Fibroblast of lung (primary cell): ENCODE measurements at regions not wholly inside any gene's neighbourhood (a gene's known extent, or its start where the extent isn't known, plus 50 kb on each side); places are given as distances from the start of the nearest gene placed in this dataset.
"Not testable (repeated sequence)": the region's sequence is repeated elsewhere in the genome, so short reads cannot be mapped to it uniquely, and the experiment has no call there.

Experiments
- DNase-seq, 2 donors: peaks; one replicate each; pipeline versions ENCODE4 v3.0.0 to v3.0.0-alpha.2; 2010; ENCODE audit warnings: low read depth in 2 of 2
- H2AFZ ChIP-seq: 2 replicates; pipeline ENCODE4 v1.5.1; 2012; ENCODE audit warnings: low read length, control low read depth, inconsistent platforms
- H3K27ac ChIP-seq: 2 replicates; pipeline ENCODE4 v1.5.1; 2011; ENCODE audit warnings: low read length, control low read depth; ENCODE audit not compliant: insufficient read depth
- H3K27me3 ChIP-seq: 2 replicates; pipeline ENCODE4 v1.5.1; 2011; ENCODE audit warnings: mild to moderate bottlenecking, low read length; ENCODE audit not compliant: control insufficient read depth, insufficient read depth
- H3K36me3 ChIP-seq: 2 replicates; pipeline ENCODE4 v1.5.1; 2011; ENCODE audit warnings: low read length; ENCODE audit not compliant: control insufficient read depth, insufficient read depth
- H3K4me1 ChIP-seq: 2 replicates; pipeline ENCODE4 v1.5.1; 2011; ENCODE audit warnings: low read length; ENCODE audit not compliant: control insufficient read depth, insufficient read depth; ENCODE audit errors: extremely low read depth
- H3K4me2 ChIP-seq: 2 replicates; pipeline ENCODE4 v1.5.1; 2011; ENCODE audit warnings: low read length, control low read depth; ENCODE audit not compliant: insufficient read depth; ENCODE audit errors: extremely low read depth
- H3K4me3 ChIP-seq, 4 experiments: fragments of 200-600 bp in 1 of 4; sonication (generic) in 1 of 4; replicated peaks in 1 of 4; 2 replicates each; pipeline ENCODE4 v1.5.1; 2011 to 2016; ENCODE audit warnings: low read length in 4 of 4, low read depth in 3 of 4, mild to moderate bottlenecking in 3 of 4, control low read depth in 2 of 4, inconsistent platforms in 1 of 4, mixed read lengths in 1 of 4; ENCODE audit not compliant: insufficient read depth in 1 of 4; ENCODE audit errors: control extremely low read depth in 1 of 4
- H3K79me2 ChIP-seq: 2 replicates; pipeline ENCODE4 v1.5.1; 2012; ENCODE audit warnings: mild to moderate bottlenecking, low read length, inconsistent platforms; ENCODE audit not compliant: control insufficient read depth, insufficient read depth
- H3K9ac ChIP-seq: 2 replicates; pipeline ENCODE4 v1.5.1; 2011; ENCODE audit warnings: mild to moderate bottlenecking, low read length, control low read depth; ENCODE audit not compliant: insufficient read depth
- H3K9me3 ChIP-seq: 2 replicates; pipeline ENCODE4 v1.5.1; 2012; ENCODE audit warnings: low read depth, low read length; ENCODE audit not compliant: control insufficient read depth, insufficient read depth
- H4K20me1 ChIP-seq: 2 replicates; pipeline ENCODE4 v1.5.1; 2011; ENCODE audit warnings: low read length; ENCODE audit not compliant: control insufficient read depth, insufficient read depth; ENCODE audit errors: extremely low read depth
- EZH2 ChIP-seq: IDR thresholded peaks from 2 replicates; pipeline ENCODE4 v1.5.1; 2012; ENCODE audit warnings: low read length, control low read depth, mild to moderate bottlenecking; ENCODE audit errors: missing control alignments
- TF ChIP-seq, protein P1 (sequence below), 2 donors: IDR thresholded peaks in 1 of 2; conservative IDR thresholded peaks in 1 of 2; 1 replicate in 1 of 2; 2 replicates in 1 of 2; pipeline ENCODE4 v1.5.1; 2011 to 2012; ENCODE audit warnings: low read length in 2 of 2, control low read depth in 1 of 2, inconsistent platforms in 1 of 2, low read depth in 1 of 2, mild to moderate bottlenecking in 1 of 2

DNA sequence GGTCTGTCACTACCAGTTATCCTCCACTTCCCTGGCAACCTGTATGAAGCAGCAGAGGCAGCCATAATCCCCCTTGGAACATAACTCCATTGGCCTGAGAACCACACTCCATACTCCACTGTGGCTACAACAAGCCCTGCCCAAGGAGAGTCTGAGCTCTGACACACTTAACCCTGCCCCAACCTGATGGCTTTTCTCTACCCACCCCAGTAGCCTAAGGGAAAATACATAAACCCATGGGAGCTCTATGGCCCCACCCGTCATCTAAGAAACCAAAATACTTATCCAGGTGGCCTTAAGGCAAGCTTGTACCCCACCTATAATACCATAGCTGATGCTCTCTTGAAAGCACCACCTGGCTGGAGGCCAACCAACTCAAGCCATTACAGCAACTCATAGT is 324.8 kb upstream of the GLI3 start:
- H3K79me2 ChIP-seq = no peaks in the 10 kb centered on the region
- no peak overlapping the region for H3K4me2 ChIP-seq
- H3K27ac ChIP-seq = no peak overlapping the region
- H2AFZ ChIP-seq = no peak overlapping the region
- no peaks in the 10 kb centered on the region for H3K4me1 ChIP-seq
- H3K9me3 ChIP-seq = no peaks in the 10 kb centered on the region
- no peaks in the 10 kb centered on the region for H3K36me3 ChIP-seq
- no peaks in the 10 kb centered on the region for H4K20me1 ChIP-seq
- H3K27me3 ChIP-seq = no peaks in the 10 kb centered on the region
- DNase-seq = no peak
- H3K4me3 ChIP-seq = no peak overlapping the region
- no peak overlapping the region for H3K9ac ChIP-seq
- no peak for TF ChIP-seq EZH2
- TF ChIP-seq, protein P1, sequence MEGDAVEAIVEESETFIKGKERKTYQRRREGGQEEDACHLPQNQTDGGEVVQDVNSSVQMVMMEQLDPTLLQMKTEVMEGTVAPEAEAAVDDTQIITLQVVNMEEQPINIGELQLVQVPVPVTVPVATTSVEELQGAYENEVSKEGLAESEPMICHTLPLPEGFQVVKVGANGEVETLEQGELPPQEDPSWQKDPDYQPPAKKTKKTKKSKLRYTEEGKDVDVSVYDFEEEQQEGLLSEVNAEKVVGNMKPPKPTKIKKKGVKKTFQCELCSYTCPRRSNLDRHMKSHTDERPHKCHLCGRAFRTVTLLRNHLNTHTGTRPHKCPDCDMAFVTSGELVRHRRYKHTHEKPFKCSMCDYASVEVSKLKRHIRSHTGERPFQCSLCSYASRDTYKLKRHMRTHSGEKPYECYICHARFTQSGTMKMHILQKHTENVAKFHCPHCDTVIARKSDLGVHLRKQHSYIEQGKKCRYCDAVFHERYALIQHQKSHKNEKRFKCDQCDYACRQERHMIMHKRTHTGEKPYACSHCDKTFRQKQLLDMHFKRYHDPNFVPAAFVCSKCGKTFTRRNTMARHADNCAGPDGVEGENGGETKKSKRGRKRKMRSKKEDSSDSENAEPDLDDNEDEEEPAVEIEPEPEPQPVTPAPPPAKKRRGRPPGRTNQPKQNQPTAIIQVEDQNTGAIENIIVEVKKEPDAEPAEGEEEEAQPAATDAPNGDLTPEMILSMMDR (conservative IDR thresholded peaks at IDR 0.05 in 1 of 2, IDR thresholded peaks at IDR 0.05 in 1 of 2; ENCODE audit: low read depth in 1 of 2, low read length in 2 of 2) = no peak

DNA sequence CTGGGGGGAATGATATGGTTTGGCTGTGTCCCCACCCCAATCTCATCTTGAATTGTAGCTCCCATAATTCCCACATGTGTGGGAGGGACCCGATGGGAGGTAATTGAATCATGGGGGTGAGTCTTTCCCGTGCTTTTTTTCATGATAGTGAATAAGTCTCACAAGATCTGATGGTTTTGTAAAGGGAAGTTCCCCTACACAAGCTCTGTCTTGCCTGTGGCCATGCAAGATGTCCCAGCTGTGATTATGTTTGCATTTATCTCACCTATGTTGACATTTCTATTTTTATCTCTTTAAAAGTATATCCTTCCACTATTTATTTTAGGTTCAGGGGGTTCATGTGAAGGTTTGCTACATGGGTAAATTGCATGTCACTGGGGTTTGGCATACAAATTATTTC is 323.9 kb upstream of the GLI3 start:
- H3K79me2 ChIP-seq = no peaks in the 10 kb centered on the region
- H4K20me1 ChIP-seq = no peaks in the 10 kb centered on the region
- H2AFZ ChIP-seq = no peak overlapping the region
- no peak overlapping the region for H3K4me2 ChIP-seq
- no peak for DNase-seq
- TF ChIP-seq, protein P1 (conservative IDR thresholded peaks at IDR 0.05 in 1 of 2, IDR thresholded peaks at IDR 0.05 in 1 of 2; ENCODE audit: low read depth in 1 of 2, low read length in 2 of 2) = no peak
- TF ChIP-seq EZH2 = no peak
- no peak overlapping the region for H3K9ac ChIP-seq
- no peak overlapping the region for H3K4me3 ChIP-seq
- no peaks in the 10 kb centered on the region for H3K9me3 ChIP-seq
- no peaks in the 10 kb centered on the region for H3K27me3 ChIP-seq
- H3K4me1 ChIP-seq = no peaks in the 10 kb centered on the region
- H3K36me3 ChIP-seq = no peaks in the 10 kb centered on the region
- H3K27ac ChIP-seq = no peak overlapping the region

DNA sequence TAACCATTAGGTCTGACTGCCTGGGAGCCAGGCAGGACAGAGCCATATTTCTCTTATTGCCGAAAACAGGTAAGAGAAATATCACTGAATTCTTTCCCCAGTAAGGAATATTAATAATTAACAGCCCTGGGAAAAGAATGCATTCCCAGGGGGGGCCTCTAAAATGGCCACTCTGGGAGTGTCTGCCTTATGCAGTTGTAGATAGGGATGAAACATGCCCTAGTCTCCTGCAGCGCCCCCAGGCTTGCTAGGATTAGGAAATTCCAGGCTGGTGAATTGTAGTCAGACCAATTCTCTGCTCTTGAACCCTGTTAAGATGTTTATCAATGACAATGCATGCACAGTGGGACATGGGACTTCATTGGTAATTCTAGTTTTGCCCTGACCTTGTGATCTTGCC is 317.9 kb upstream of the GLI3 start:
- not testable (repeated sequence) for H3K9ac ChIP-seq, DNase-seq, H3K4me1 ChIP-seq, H3K4me2 ChIP-seq, H3K9me3 ChIP-seq, H3K27ac ChIP-seq, H3K36me3 ChIP-seq, H4K20me1 ChIP-seq, H3K4me3 ChIP-seq, H2AFZ ChIP-seq, H3K27me3 ChIP-seq, H3K79me2 ChIP-seq

DNA sequence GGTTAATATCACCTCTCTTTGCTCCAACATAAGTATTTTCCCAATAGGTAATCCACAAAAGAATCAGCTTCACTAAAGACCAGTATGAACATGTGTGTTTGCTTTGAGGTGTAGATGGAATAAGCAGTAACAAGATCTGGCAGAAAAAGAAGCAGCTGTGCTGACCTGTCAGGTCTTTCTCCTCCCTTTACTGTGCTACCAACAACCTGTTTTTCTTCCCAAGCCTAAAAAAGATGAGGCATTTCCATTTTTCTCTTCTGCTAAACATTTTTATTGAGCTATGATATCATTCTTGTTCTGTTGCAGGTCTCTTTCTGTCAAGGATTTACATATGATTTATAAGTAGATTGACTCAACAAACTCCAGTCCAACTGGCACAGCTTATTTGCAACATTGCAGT is 315.2 kb upstream of the GLI3 start:
- Histone ChIP-seq H2AFZ (no peak overlapping the region), H3K9me3 (no peaks in the 10 kb centered on the region), H3K9ac (no peak overlapping the region), H3K79me2 (no peaks in the 10 kb centered on the region), H3K4me1 (no peaks in the 10 kb centered on the region), H3K27me3 (no peaks in the 10 kb centered on the region), H3K4me2 (no peak overlapping the region), H3K4me3 (no peak overlapping the region), H3K27ac (no peak overlapping the region), H3K36me3 (no peaks in the 10 kb centered on the region), H4K20me1 (no peaks in the 10 kb centered on the region)
- DNase-seq = no peak
- TF ChIP-seq, protein P1 (conservative IDR thresholded peaks at IDR 0.05 in 1 of 2, IDR thresholded peaks at IDR 0.05 in 1 of 2; ENCODE audit: low read depth in 1 of 2, low read length in 2 of 2) = no peak
- TF ChIP-seq EZH2 = no peak
